Peyer's patch (tissue), 4 donors: ENCODE measurements at regions not wholly inside any gene's neighbourhood (a gene's known extent, or its start where the extent isn't known, plus 50 kb on each side); places are given as distances from the start of the nearest gene placed in this dataset.

ENCODE experiments used
- POLR2A ChIP-seq, 2 donors: fragments of 450-650 bp; IDR thresholded peaks; one replicate each; pipeline ENCODE4 v1.5.1; 2017; ENCODE audit warnings: antibody characterized with exemption in 2 of 2, mild to moderate bottlenecking in 2 of 2, moderate library complexity in 2 of 2
- TF ChIP-seq, protein P1 (sequence below), 6 experiments: fragments of 450-650 bp in 4 of 6; fragments of 200-600 bp in 2 of 6; sonication (generic) in 1 of 6; IDR thresholded peaks; one replicate each; pipeline ENCODE4 v1.5.1; 2017 to 2019; ENCODE audit warnings: antibody characterized with exemption in 6 of 6, mild to moderate bottlenecking in 3 of 6, moderate library complexity in 1 of 6

DNA sequence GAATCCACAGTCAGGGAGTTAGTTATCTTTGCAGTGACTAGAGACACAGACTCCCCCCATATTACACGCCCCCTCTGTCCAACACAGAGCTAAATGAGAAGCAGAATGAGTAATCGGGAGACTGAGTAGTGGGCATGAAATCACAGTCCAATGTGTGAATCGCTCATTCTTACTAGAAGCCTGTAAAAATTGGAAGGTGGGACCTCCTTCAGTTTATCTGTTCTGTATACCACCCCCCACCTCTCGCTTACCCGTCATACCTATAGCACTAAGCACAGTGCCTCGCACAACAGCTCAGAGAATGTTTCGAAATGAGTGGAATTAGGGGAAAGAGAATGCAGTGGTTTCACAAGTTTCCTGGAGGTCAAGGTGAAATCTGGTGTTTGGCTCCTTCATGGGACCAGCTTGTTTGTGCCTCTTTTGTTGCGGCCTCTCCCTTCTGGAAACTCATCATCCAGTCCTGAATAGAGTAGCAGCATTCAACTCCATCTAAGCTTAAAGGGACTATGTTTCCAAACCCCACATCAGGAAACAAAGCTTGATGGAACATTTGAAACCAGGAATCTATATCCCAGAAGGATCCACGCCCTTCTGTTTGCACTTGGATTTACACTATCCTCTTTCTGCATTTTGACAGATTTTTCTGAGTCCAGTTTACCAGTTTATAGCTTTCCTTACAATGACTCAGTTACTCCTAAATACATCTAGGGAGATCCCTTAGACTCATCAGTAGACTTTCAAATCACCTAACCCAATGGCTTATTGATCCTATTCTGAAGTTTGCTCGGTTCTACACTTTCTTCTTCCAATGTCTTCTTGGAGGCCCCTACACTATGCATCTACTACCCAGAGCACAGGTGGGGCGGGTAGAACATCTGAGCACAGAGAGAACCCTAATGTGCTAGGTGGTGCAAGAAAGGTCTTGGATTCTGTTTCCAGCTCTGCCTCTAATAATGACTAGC is 59.2 kb upstream of the PIM1 start:
- TF ChIP-seq, protein P1, sequence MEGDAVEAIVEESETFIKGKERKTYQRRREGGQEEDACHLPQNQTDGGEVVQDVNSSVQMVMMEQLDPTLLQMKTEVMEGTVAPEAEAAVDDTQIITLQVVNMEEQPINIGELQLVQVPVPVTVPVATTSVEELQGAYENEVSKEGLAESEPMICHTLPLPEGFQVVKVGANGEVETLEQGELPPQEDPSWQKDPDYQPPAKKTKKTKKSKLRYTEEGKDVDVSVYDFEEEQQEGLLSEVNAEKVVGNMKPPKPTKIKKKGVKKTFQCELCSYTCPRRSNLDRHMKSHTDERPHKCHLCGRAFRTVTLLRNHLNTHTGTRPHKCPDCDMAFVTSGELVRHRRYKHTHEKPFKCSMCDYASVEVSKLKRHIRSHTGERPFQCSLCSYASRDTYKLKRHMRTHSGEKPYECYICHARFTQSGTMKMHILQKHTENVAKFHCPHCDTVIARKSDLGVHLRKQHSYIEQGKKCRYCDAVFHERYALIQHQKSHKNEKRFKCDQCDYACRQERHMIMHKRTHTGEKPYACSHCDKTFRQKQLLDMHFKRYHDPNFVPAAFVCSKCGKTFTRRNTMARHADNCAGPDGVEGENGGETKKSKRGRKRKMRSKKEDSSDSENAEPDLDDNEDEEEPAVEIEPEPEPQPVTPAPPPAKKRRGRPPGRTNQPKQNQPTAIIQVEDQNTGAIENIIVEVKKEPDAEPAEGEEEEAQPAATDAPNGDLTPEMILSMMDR (IDR thresholded peaks at IDR 0.05) = no peak
- no peak for TF ChIP-seq POLR2A (IDR thresholded peaks at IDR 0.05)
